ENCODE measurements at regions not wholly inside any gene's neighbourhood (a gene's known extent, or its start where the extent isn't known, plus 50 kb on each side); places are given as distances from the start of the nearest gene placed in this dataset.

DNA sequence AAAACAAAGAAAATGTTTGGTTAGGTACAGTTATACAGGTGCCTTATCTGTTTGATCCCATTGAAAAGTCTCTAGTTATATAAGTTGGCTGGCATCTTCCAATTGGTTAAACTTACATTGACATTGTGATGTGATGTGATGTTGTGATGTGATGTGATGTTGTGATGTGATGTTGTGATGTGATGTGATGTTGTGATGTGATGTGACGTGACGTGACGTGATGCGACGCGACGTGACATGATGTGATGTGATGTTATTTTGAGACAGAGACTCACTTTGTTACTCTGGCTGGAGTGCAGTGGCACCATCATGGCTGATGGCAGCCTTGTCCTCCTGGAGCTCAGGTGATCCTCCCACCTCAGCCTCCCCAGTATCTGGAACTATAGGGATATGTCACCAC, 507.6 kb downstream of the HAO1 start:
- Histone ChIP-seq H4K20me1 (ENCODE audit: low read depth, low read length) (no peaks in the 10 kb centered on the region), H3K9me2 (replicated peaks; ENCODE audit: insufficient read depth, low read length) (no peaks in the 10 kb centered on the region), H3F3A (ENCODE audit: insufficient read depth) (no peaks in the 10 kb centered on the region), H3K36me3 (ENCODE audit: low read length) (no peaks in the 10 kb centered on the region), H3K27ac (ENCODE audit: low read depth, low read length) (no peak overlapping the region), H3K9ac (ENCODE audit: low read length) (no peak overlapping the region), H3K4me3 (ENCODE audit: insufficient read depth, low read length, poor library complexity, severe bottlenecking) (no peak overlapping the region), H2AFZ (ENCODE audit: low read depth, low read length, severe bottlenecking) (no peak overlapping the region), H3K27me3 (ENCODE audit: low read length) (no peaks in the 10 kb centered on the region), H3K9me3 (ENCODE audit: insufficient read depth, low read length) (no peaks in the 10 kb centered on the region), H3K4me2 (ENCODE audit: low read depth, low read length, poor library complexity, severe bottlenecking) (no peak overlapping the region), H3K79me2 (ENCODE audit: insufficient read depth, low read length) (no peaks in the 10 kb centered on the region)
- TF ChIP-seq, protein P1, sequence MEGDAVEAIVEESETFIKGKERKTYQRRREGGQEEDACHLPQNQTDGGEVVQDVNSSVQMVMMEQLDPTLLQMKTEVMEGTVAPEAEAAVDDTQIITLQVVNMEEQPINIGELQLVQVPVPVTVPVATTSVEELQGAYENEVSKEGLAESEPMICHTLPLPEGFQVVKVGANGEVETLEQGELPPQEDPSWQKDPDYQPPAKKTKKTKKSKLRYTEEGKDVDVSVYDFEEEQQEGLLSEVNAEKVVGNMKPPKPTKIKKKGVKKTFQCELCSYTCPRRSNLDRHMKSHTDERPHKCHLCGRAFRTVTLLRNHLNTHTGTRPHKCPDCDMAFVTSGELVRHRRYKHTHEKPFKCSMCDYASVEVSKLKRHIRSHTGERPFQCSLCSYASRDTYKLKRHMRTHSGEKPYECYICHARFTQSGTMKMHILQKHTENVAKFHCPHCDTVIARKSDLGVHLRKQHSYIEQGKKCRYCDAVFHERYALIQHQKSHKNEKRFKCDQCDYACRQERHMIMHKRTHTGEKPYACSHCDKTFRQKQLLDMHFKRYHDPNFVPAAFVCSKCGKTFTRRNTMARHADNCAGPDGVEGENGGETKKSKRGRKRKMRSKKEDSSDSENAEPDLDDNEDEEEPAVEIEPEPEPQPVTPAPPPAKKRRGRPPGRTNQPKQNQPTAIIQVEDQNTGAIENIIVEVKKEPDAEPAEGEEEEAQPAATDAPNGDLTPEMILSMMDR (IDR thresholded peaks at IDR 0.05; ENCODE audit: insufficient read depth, low read length, poor library complexity, severe bottlenecking) = no peak

DNA sequence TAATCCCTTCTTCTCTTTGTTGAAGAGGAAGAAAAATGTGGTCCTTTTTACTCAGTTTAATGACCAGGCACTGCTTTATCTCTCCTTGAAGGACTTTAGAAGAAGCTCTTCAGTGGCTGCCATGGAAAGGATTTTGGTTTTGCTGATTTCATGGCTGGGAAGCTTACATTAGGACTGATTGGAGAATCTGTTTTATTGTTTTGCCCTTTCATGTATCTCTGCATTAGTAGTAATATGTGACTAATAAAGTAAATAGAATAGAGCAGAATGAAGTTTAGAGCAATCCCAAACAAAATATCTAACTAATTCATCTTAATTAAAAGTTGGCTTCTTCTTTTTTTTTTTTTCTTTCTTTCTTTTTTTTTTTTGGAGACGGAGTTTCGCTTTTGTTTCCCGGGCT, 502.9 kb downstream of the HAO1 start:
- H3K27ac ChIP-seq (ENCODE audit: low read depth, low read length) = no peak overlapping the region
- H3K4me3 ChIP-seq (ENCODE audit: insufficient read depth, low read length, poor library complexity, severe bottlenecking) = no peak overlapping the region
- no peaks in the 10 kb centered on the region for H3K36me3 ChIP-seq (ENCODE audit: low read length)
- no peak overlapping the region for H3K4me2 ChIP-seq (ENCODE audit: low read depth, low read length, poor library complexity, severe bottlenecking)
- no peak overlapping the region for H3K9ac ChIP-seq (ENCODE audit: low read length)
- H2AFZ ChIP-seq (ENCODE audit: low read depth, low read length, severe bottlenecking) = no peak overlapping the region
- H3F3A ChIP-seq (ENCODE audit: insufficient read depth) = no peaks in the 10 kb centered on the region
- no peaks in the 10 kb centered on the region for H3K27me3 ChIP-seq (ENCODE audit: low read length)
- TF ChIP-seq, protein P1 (IDR thresholded peaks at IDR 0.05; ENCODE audit: insufficient read depth, low read length, poor library complexity, severe bottlenecking) = no peak
- no peak for TF ChIP-seq EZH2phosphoT487 (conservative IDR thresholded peaks at IDR 0.05; ENCODE audit: low read length)
- no peaks in the 10 kb centered on the region for H3K79me2 ChIP-seq (ENCODE audit: insufficient read depth, low read length)
- no peaks in the 10 kb centered on the region for H3K9me2 ChIP-seq (replicated peaks; ENCODE audit: insufficient read depth, low read length)
- H3K9me3 ChIP-seq (ENCODE audit: insufficient read depth, low read length) = no peaks in the 10 kb centered on the region
- H4K20me1 ChIP-seq (ENCODE audit: low read depth, low read length) = no peaks in the 10 kb centered on the region

DNA sequence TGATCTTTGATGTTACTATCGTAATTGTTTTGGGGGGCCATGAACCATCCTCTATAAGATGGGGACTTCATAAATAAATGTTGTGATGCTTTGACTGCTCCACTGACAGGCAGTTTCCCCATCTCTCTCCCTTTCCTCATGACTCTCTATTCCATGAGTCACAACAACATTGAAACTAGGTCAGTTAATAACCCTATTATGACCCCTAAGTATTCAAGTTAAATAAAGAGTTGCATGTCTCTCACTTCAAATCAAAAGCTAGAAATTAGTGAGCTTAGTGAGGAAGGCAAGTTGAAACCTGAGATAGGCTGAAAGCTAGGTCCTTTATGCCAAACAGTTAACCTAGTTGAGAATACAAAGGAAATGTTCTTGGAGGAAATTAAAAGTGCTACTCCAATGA, 491.0 kb downstream of the HAO1 start:
- Histone ChIP-seq H3K27me3 (ENCODE audit: low read length) (no peaks in the 10 kb centered on the region), H4K20me1 (ENCODE audit: low read depth, low read length) (no peaks in the 10 kb centered on the region), H2AFZ (ENCODE audit: low read depth, low read length, severe bottlenecking) (no peak overlapping the region), H3K9me3 (ENCODE audit: insufficient read depth, low read length) (no peaks in the 10 kb centered on the region), H3K36me3 (ENCODE audit: low read length) (no peaks in the 10 kb centered on the region), H3K9me2 (replicated peaks; ENCODE audit: insufficient read depth, low read length) (no peaks in the 10 kb centered on the region), H3K27ac (ENCODE audit: low read depth, low read length) (no peak overlapping the region), H3K9ac (ENCODE audit: low read length) (no peak overlapping the region), H3K4me2 (ENCODE audit: low read depth, low read length, poor library complexity, severe bottlenecking) (no peak overlapping the region), H3K4me3 (ENCODE audit: insufficient read depth, low read length, poor library complexity, severe bottlenecking) (no peak overlapping the region), H3K79me2 (ENCODE audit: insufficient read depth, low read length) (no peaks in the 10 kb centered on the region), H3F3A (ENCODE audit: insufficient read depth) (no peaks in the 10 kb centered on the region)
- TF ChIP-seq, protein P1 (IDR thresholded peaks at IDR 0.05; ENCODE audit: insufficient read depth, low read length, poor library complexity, severe bottlenecking) = no peak
- TF ChIP-seq EZH2phosphoT487 (conservative IDR thresholded peaks at IDR 0.05; ENCODE audit: low read length) = no peak

DNA sequence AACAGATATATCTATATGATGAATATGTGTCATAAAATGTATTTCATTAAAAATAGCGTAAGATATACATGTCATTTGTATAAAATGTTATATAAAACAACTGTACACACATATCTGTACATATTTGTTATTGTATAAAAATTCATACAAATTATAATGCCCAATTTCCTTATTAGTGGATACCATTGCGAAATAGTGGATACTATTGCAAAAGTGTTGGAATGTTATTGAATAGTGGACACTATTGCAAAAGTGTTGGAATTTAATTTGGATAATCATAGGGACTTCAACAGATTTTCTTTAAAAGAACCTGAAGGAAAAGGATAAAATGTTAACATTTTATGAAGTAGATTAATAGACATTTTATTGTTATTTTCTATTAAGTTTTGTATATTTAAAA, 487.4 kb downstream of the HAO1 start:
- H3K79me2 ChIP-seq (ENCODE audit: insufficient read depth, low read length) = no peaks in the 10 kb centered on the region
- H3K9me3 ChIP-seq (ENCODE audit: insufficient read depth, low read length) = no peaks in the 10 kb centered on the region
- H3K9me2 ChIP-seq (replicated peaks; ENCODE audit: insufficient read depth, low read length) = no peaks in the 10 kb centered on the region
- no peak overlapping the region for H3K27ac ChIP-seq (ENCODE audit: low read depth, low read length)
- no peaks in the 10 kb centered on the region for H4K20me1 ChIP-seq (ENCODE audit: low read depth, low read length)
- H3F3A ChIP-seq (ENCODE audit: insufficient read depth) = no peaks in the 10 kb centered on the region
- no peaks in the 10 kb centered on the region for H3K27me3 ChIP-seq (ENCODE audit: low read length)
- H2AFZ ChIP-seq (ENCODE audit: low read depth, low read length, severe bottlenecking) = no peak overlapping the region
- H3K4me3 ChIP-seq (ENCODE audit: insufficient read depth, low read length, poor library complexity, severe bottlenecking) = no peak overlapping the region
- no peaks in the 10 kb centered on the region for H3K36me3 ChIP-seq (ENCODE audit: low read length)
- H3K4me2 ChIP-seq (ENCODE audit: low read depth, low read length, poor library complexity, severe bottlenecking) = no peak overlapping the region
- no peak overlapping the region for H3K9ac ChIP-seq (ENCODE audit: low read length)
- TF ChIP-seq EZH2phosphoT487 (conservative IDR thresholded peaks at IDR 0.05; ENCODE audit: low read length) = no peak
- TF ChIP-seq, protein P1 (IDR thresholded peaks at IDR 0.05; ENCODE audit: insufficient read depth, low read length, poor library complexity, severe bottlenecking) = no peak
